Astrocyte (in vitro differentiated cells and primary cell): ENCODE measurements at regions not wholly inside any gene's neighbourhood (a gene's known extent, or its start where the extent isn't known, plus 50 kb on each side); places are given as distances from the start of the nearest gene placed in this dataset.

Experiments used
- CTCF ChIP-seq: IDR thresholded peaks from 2 replicates; pipeline ENCODE4 v1.5.1; 2011; ENCODE audit warnings: low read depth, mild to moderate bottlenecking, inconsistent platforms, low read length, moderate library complexity; ENCODE audit not compliant: insufficient read depth
- EZH2 ChIP-seq: IDR thresholded peaks from 2 replicates; pipeline ENCODE4 v1.6.1; 2012; ENCODE audit warnings: mild to moderate bottlenecking, low read length, inconsistent platforms; ENCODE audit not compliant: insufficient read depth

- TF ChIP-seq CTCF, result no peak
- no peak for TF ChIP-seq EZH2
Measured at GRCh38 chr13:88526186-88526852, 855.1 kb downstream of the SLITRK5 start.
